Mesodermal cell (in vitro differentiated cells): ENCODE measurements at regions not wholly inside any gene's neighbourhood (a gene's known extent, or its start where the extent isn't known, plus 50 kb on each side); places are given as distances from the start of the nearest gene placed in this dataset.

Experiments used
- H3K27ac ChIP-seq: 2 replicates; pipeline ENCODE4 v1.7.0; 2013; ENCODE audit warnings: mild to moderate bottlenecking, low read depth, low read length, moderate library complexity; ENCODE audit not compliant: severe bottlenecking
- H3K36me3 ChIP-seq: 2 replicates; pipeline ENCODE4 v1.7.1; 2013; ENCODE audit warnings: mild to moderate bottlenecking, low read length, moderate library complexity; ENCODE audit not compliant: control insufficient read depth, insufficient read depth
- H3K4me1 ChIP-seq: one replicate; pipeline ENCODE4 v1.7.1; 2013; ENCODE audit warnings: mild to moderate bottlenecking, low read length; ENCODE audit not compliant: insufficient read depth, control insufficient read depth, poor library complexity, severe bottlenecking
- H3K4me3 ChIP-seq: 2 replicates; pipeline ENCODE4 v1.7.0; 2013; ENCODE audit warnings: low read length, control low read depth, mild to moderate bottlenecking; ENCODE audit not compliant: insufficient read depth, poor library complexity, severe bottlenecking; ENCODE audit errors: extremely low read depth
- H3K9me3 ChIP-seq: 2 replicates; pipeline ENCODE4 v1.7.1; 2013; ENCODE audit warnings: mild to moderate bottlenecking, low read length, moderate library complexity; ENCODE audit not compliant: control insufficient read depth
- WGBS, 2 experiments: methylation state at CpG; one replicate each; pipeline ENCODE4 v1.1.5; 2013; ENCODE audit warnings: missing lambda C conversion rate in 2 of 2; ENCODE audit not compliant: insufficient coverage in 2 of 2; 5-methylcytosine and 5-hydroxymethylcytosine counted together

- H3K36me3 ChIP-seq: no peaks in the 10 kb centered on the region
- no peaks in the 10 kb centered on the region for H3K9me3 ChIP-seq
- 40 to 75% methylated on average over 1 of the region's 3 CpGs for whole genome bisulfite sequencing, 2 experiments
- no peak overlapping the region for H3K27ac ChIP-seq
- H3K4me3 ChIP-seq: no peak overlapping the region
- no peaks in the 10 kb centered on the region for H3K4me1 ChIP-seq
These were observed 983.0 kb downstream of the SI start for GRCh38 chr3:164095279-164095678.

GRCh38 chr3:164094546-164094945, 983.8 kb downstream of the SI start:
- no CpG with 5 or more reads among the region's 1 CpG for WGBS, 2 experiments
- no peaks in the 10 kb centered on the region for H3K4me1 ChIP-seq

GRCh38 chr3:164080208-164080607, 998.1 kb downstream of the SI start:
- WGBS, 2 experiments: 75 to 86% methylated on average over 1 to 2 of the region's 2 CpGs
- Histone ChIP-seq H3K4me1 (no peaks in the 10 kb centered on the region), H3K9me3 (no peaks in the 10 kb centered on the region), H3K36me3 (no peaks in the 10 kb centered on the region), H3K4me3 (no peak overlapping the region), H3K27ac (no peak overlapping the region)

More at GRCh38 chr3:164094546-164094945, 983.8 kb downstream of the SI start:
- Histone ChIP-seq H3K9me3 (no peaks in the 10 kb centered on the region), H3K27ac (no peak overlapping the region), H3K4me3 (no peak overlapping the region), H3K36me3 (no peaks in the 10 kb centered on the region)

GRCh38 chr3:164064298-164064697, 1014.0 kb downstream of the SI start:
- Histone ChIP-seq H3K9me3 (no peaks in the 10 kb centered on the region), H3K4me3 (no peak overlapping the region), H3K36me3 (no peaks in the 10 kb centered on the region), H3K4me1 (no peaks in the 10 kb centered on the region), H3K27ac (no peak overlapping the region)
- 75 to 83% methylated on average over 1 of the region's 1 CpG for WGBS, 2 experiments

GRCh38 chr3:164060923-164061322, 1017.4 kb downstream of the SI start:
- Histone ChIP-seq H3K4me1 (no peaks in the 10 kb centered on the region), H3K27ac (no peak overlapping the region), H3K36me3 (no peaks in the 10 kb centered on the region), H3K4me3 (no peak overlapping the region), H3K9me3 (no peaks in the 10 kb centered on the region)
- WGBS, 2 experiments: no CpG with 5 or more reads among the region's 1 CpG

- Histone ChIP-seq H3K4me3 (no peak overlapping the region), H3K9me3 (no peaks in the 10 kb centered on the region), H3K36me3 (no peaks in the 10 kb centered on the region), H3K27ac (no peak overlapping the region), H3K4me1 (no peaks in the 10 kb centered on the region)
- 80 to 100% methylated on average over 1 of the region's 1 CpG for WGBS, 2 experiments
These were observed 1028.4 kb downstream of the SI start for GRCh38 chr3:164049847-164050246.

- no peaks in the 10 kb centered on the region for H3K36me3 ChIP-seq
- no peak overlapping the region for H3K4me3 ChIP-seq
- H3K27ac ChIP-seq: no peak overlapping the region
- H3K4me1 ChIP-seq: no peaks in the 10 kb centered on the region
- no peaks in the 10 kb centered on the region for H3K9me3 ChIP-seq
- WGBS, 2 experiments: no CpG with 5 or more reads among the region's 4 CpGs
These were observed 1029.8 kb downstream of the SI start for GRCh38 chr3:164048451-164048850.

GRCh38 chr3:164040991-164041390, 1037.3 kb downstream of the SI start:
- WGBS, 2 experiments: 100% methylated on average over 1 of the region's 2 CpGs

GRCh38 chr3:164030194-164030593, 1048.1 kb downstream of the SI start:
- 100% methylated on average over 1 of the region's 4 CpGs; no CpG with 5 or more reads in 1 of the 2 experiments for WGBS, 2 experiments
- Histone ChIP-seq H3K9me3 (no peaks in the 10 kb centered on the region), H3K36me3 (no peaks in the 10 kb centered on the region), H3K4me1 (no peaks in the 10 kb centered on the region), H3K4me3 (no peak overlapping the region), H3K27ac (no peak overlapping the region)

More at GRCh38 chr3:164040991-164041390, 1037.3 kb downstream of the SI start:
- Histone ChIP-seq H3K4me3 (no peak overlapping the region), H3K36me3 (no peaks in the 10 kb centered on the region), H3K4me1 (no peaks in the 10 kb centered on the region), H3K27ac (peak overlapping the region; percentile 8), H3K9me3 (no peaks in the 10 kb centered on the region)

- Histone ChIP-seq H3K4me1 (no peaks in the 10 kb centered on the region), H3K36me3 (no peaks in the 10 kb centered on the region), H3K9me3 (no peaks in the 10 kb centered on the region), H3K4me3 (no peak overlapping the region), H3K27ac (no peak overlapping the region)
- WGBS, 2 experiments: 89 to 91% methylated on average over 8 to 10 of the region's 10 CpGs
These were observed 1053.5 kb downstream of the SI start for GRCh38 chr3:164024786-164025185.

GRCh38 chr3:164023480-164023879, 1054.8 kb downstream of the SI start:
- H3K4me1 ChIP-seq: no peaks in the 10 kb centered on the region
- H3K9me3 ChIP-seq: no peaks in the 10 kb centered on the region
- WGBS, 2 experiments: 92 to 96% methylated on average over 3 of the region's 4 CpGs
- H3K36me3 ChIP-seq: no peaks in the 10 kb centered on the region
- no peak overlapping the region for H3K4me3 ChIP-seq
- no peak overlapping the region for H3K27ac ChIP-seq
